H1 (cell line): ENCODE measurements at regions not wholly inside any gene's neighbourhood (a gene's known extent, or its start where the extent isn't known, plus 50 kb on each side); places are given as distances from the start of the nearest gene placed in this dataset.

Experiments
- CTCF ChIA-PET: fragments of 300-600 bp; sonication (Branson Sonifier 250); formaldehyde crosslinking; loops from one replicate; lab custom pipeline; 2021; ENCODE audit not compliant: partially characterized antibody; lab: Charles Lee
- POLR2A ChIA-PET: fragments of 300-600 bp; sonication (Branson Sonifier 250); formaldehyde crosslinking; loops from one replicate; lab custom pipeline; 2021; ENCODE audit warnings: inconsistent platforms; ENCODE audit not compliant: partially characterized antibody; lab: Charles Lee
- DNase-seq, 2 experiments: peaks; one replicate each; pipeline versions ENCODE4 v3.0.0 to v3.0.0-alpha.2; 2010 to 2022; ENCODE audit warnings: low spot score in 2 of 2, low read depth in 1 of 2, mixed read lengths in 1 of 2
- FAIRE-seq: peaks from 2 replicates; lab custom pipeline; 2011; peaks lifted over from hg19 to GRCh38; lab: Jason Lieb, UNC
- H2AFZ ChIP-seq: 2 replicates; pipeline ENCODE4 v1.8.1; 2012; ENCODE audit warnings: low read length, inconsistent platforms
- H2AK5ac ChIP-seq: 2 replicates; pipeline ENCODE4 v1.6.1; 2013; ENCODE audit warnings: low read depth, low read length
- H2BK120ac ChIP-seq: replicated peaks from 2 replicates; pipeline ENCODE3; 2013; ENCODE audit warnings: low read depth, low read length, inconsistent platforms
- H2BK12ac ChIP-seq: 2 replicates; pipeline ENCODE4 v1.6.1; 2013; ENCODE audit warnings: low read depth, low read length
- H2BK15ac ChIP-seq: 2 replicates; pipeline ENCODE4 v1.6.1; 2013; ENCODE audit warnings: low read length
- H2BK20ac ChIP-seq: 2 replicates; pipeline ENCODE4 v1.6.1; 2013; ENCODE audit warnings: low read length
- H2BK5ac ChIP-seq: 2 replicates; pipeline ENCODE4 v1.6.1; 2013; ENCODE audit warnings: low read depth, low read length
- H3K14ac ChIP-seq: 2 replicates; pipeline ENCODE4 v1.6.1; 2013; ENCODE audit warnings: inconsistent platforms; ENCODE audit not compliant: insufficient read length
- H3K18ac ChIP-seq: 2 replicates; pipeline ENCODE4 v1.6.1; 2013; ENCODE audit warnings: low read length; ENCODE audit errors: extremely low read depth
- H3K23ac ChIP-seq: 2 replicates; pipeline ENCODE4 v1.6.1; 2013; ENCODE audit warnings: inconsistent platforms; ENCODE audit not compliant: insufficient read length
- H3K23me2 ChIP-seq: 2 replicates; pipeline ENCODE4 v1.6.1; 2013; ENCODE audit warnings: low read depth, low read length
- H3K27ac ChIP-seq: 2 replicates; pipeline ENCODE4 v1.6.1; 2011; ENCODE audit warnings: low read depth, low read length, inconsistent platforms
- H3K27me3 ChIP-seq, 4 experiments: replicated peaks in 1 of 4; 1 replicate in 1 of 4; 2 replicates in 3 of 4; pipeline versions ENCODE4 v1.6.1 to v1.8.1; 2011 to 2013; ENCODE audit warnings: low read length in 3 of 4, mild to moderate bottlenecking in 3 of 4, inconsistent platforms in 2 of 4, mixed read lengths in 2 of 4, moderate library complexity in 1 of 4; ENCODE audit not compliant: control insufficient read depth in 3 of 4, insufficient read depth in 3 of 4; ENCODE audit errors: extremely low read depth in 1 of 4
- H3K36me3 ChIP-seq, 4 experiments: 2 replicates each; pipeline versions ENCODE4 v1.6.1 to v1.8.1; 2011 to 2013; ENCODE audit warnings: mild to moderate bottlenecking in 4 of 4, low read length in 3 of 4, moderate library complexity in 2 of 4, control low read depth in 1 of 4, inconsistent platforms in 1 of 4; ENCODE audit not compliant: insufficient read depth in 4 of 4, control insufficient read depth in 2 of 4
- H3K4ac ChIP-seq: replicated peaks from 2 replicates; pipeline ENCODE3; 2013; ENCODE audit warnings: low read length, low read depth, mixed read lengths, inconsistent platforms; ENCODE audit not compliant: insufficient read length
- H3K4me1 ChIP-seq, 4 experiments: replicated peaks in 1 of 4; 1 replicate in 1 of 4; 2 replicates in 3 of 4; pipeline versions ENCODE4 v1.6.1 to v1.8.1; 2011 to 2013; ENCODE audit warnings: low read length in 3 of 4, inconsistent platforms in 2 of 4, mixed read lengths in 1 of 4; ENCODE audit not compliant: insufficient read depth in 4 of 4, control insufficient read depth in 3 of 4
- H3K4me2 ChIP-seq, 2 experiments: 2 replicates each; pipeline versions ENCODE4 v1.6.1 to v1.8.1; 2011 to 2013; ENCODE audit warnings: low read depth in 2 of 2, low read length in 2 of 2, control low read depth in 1 of 2, inconsistent platforms in 1 of 2, mild to moderate bottlenecking in 1 of 2; ENCODE audit not compliant: insufficient read depth in 1 of 2
- H3K4me3 ChIP-seq, 4 experiments: fragments of 200-600, 300-600 bp in 1 of 4; sonication (generic), shearing (Covaris generic), sonication (Bioruptor Twin) in 1 of 4; 2 replicates each; pipeline versions ENCODE4 v1.5.1 to v1.8.1; 2011 to 2016; ENCODE audit warnings: low read length in 4 of 4, low read depth in 3 of 4, control low read depth in 2 of 4, inconsistent platforms in 2 of 4, mild to moderate bottlenecking in 2 of 4, mixed read lengths in 1 of 4, moderate library complexity in 1 of 4; ENCODE audit not compliant: insufficient read depth in 2 of 4; ENCODE audit errors: extremely low read depth in 1 of 4
- H3K56ac ChIP-seq: replicated peaks from 2 replicates; pipeline ENCODE3; 2013; ENCODE audit warnings: low read depth, mild to moderate bottlenecking, mixed read lengths, low read length, inconsistent platforms; ENCODE audit not compliant: insufficient read length
- H3K79me1 ChIP-seq: 2 replicates; pipeline ENCODE4 v1.6.1; 2013; ENCODE audit warnings: low read depth, low read length, control low read depth
- H3K79me2 ChIP-seq, 2 experiments: 2 replicates each; pipeline versions ENCODE4 v1.6.1 to v1.8.1; 2012 to 2013; ENCODE audit warnings: low read length in 2 of 2, mild to moderate bottlenecking in 2 of 2, inconsistent platforms in 1 of 2; ENCODE audit not compliant: insufficient read depth in 2 of 2, control insufficient read depth in 1 of 2
- H3K9ac ChIP-seq, 4 experiments: replicated peaks in 1 of 4; 1 replicate in 1 of 4; 2 replicates in 3 of 4; pipeline versions ENCODE4 v1.6.1 to v1.8.1; 2011 to 2013; ENCODE audit warnings: low read depth in 3 of 4, low read length in 3 of 4, control low read depth in 2 of 4, mild to moderate bottlenecking in 2 of 4, moderate library complexity in 2 of 4, inconsistent platforms in 1 of 4; ENCODE audit errors: extremely low read depth in 1 of 4
- H3K9me3 ChIP-seq, 2 experiments: 2 replicates each; pipeline versions ENCODE4 v1.6.1 to v1.8.1; 2012 to 2013; ENCODE audit warnings: mild to moderate bottlenecking in 2 of 2, moderate library complexity in 2 of 2, control low read depth in 1 of 2, inconsistent platforms in 1 of 2, low read depth in 1 of 2, low read length in 1 of 2, mixed read lengths in 1 of 2; ENCODE audit not compliant: insufficient read depth in 2 of 2
- H4K20me1 ChIP-seq, 2 experiments: replicated peaks in 1 of 2; 2 replicates each; pipeline versions ENCODE3 to v1.8.1; 2011 to 2013; ENCODE audit warnings: inconsistent platforms in 2 of 2, low read length in 2 of 2, mild to moderate bottlenecking in 1 of 2; ENCODE audit not compliant: insufficient read depth in 2 of 2, control insufficient read depth in 1 of 2
- H4K5ac ChIP-seq: 2 replicates; pipeline ENCODE4 v1.6.1; 2013; ENCODE audit warnings: low read length, low read depth, mixed read lengths, inconsistent platforms; ENCODE audit not compliant: insufficient read length
- H4K8ac ChIP-seq: 2 replicates; pipeline ENCODE4 v1.8.0; 2013; ENCODE audit warnings: mild to moderate bottlenecking, moderate library complexity, low read length, inconsistent platforms; ENCODE audit not compliant: insufficient read depth; ENCODE audit errors: extremely low read depth
- H4K91ac ChIP-seq: replicated peaks from 2 replicates; pipeline ENCODE3; 2013; ENCODE audit warnings: low read length, mixed read lengths, inconsistent platforms; ENCODE audit not compliant: insufficient read length
- BCL11A ChIP-seq, 2 experiments: IDR thresholded peaks; one replicate each; pipeline ENCODE4 v1.6.1; 2011; ENCODE audit warnings: low read depth in 2 of 2, low read length in 2 of 2, mild to moderate bottlenecking in 2 of 2
- CTCF ChIP-seq, 3 experiments: IDR thresholded peaks; 1 replicate in 2 of 3; 2 replicates in 1 of 3; pipeline versions ENCODE4 v1.5.1 to v1.6.1; 2011; ENCODE audit warnings: low read length in 3 of 3, mild to moderate bottlenecking in 3 of 3, inconsistent platforms in 2 of 3, low read depth in 1 of 3, moderate library complexity in 1 of 3; ENCODE audit not compliant: insufficient read depth in 1 of 3; ENCODE audit errors: control extremely low read depth in 1 of 3
- GABPA ChIP-seq: IDR thresholded peaks from 2 replicates; pipeline ENCODE4 v1.6.1; 2011; ENCODE audit warnings: mild to moderate bottlenecking, low read length, moderate library complexity, borderline replicate concordance; ENCODE audit not compliant: insufficient read depth
- HDAC6 ChIP-seq: IDR thresholded peaks from one replicate; pipeline ENCODE4 v1.7.1; 2012; ENCODE audit warnings: low read depth, mild to moderate bottlenecking, inconsistent platforms, low read length, moderate library complexity
- KDM4A ChIP-seq: IDR thresholded peaks from one replicate; pipeline ENCODE4 v1.7.1; 2012; ENCODE audit warnings: low read depth, mild to moderate bottlenecking, moderate library complexity, low read length, inconsistent platforms; ENCODE audit not compliant: severe bottlenecking
- PHF8 ChIP-seq: fragments of 200-600 bp; sonication (generic); conservative IDR thresholded peaks from 2 replicates; pipeline ENCODE4 v1.7.1; 2012; ENCODE audit warnings: low read depth, mild to moderate bottlenecking, inconsistent platforms, low read length, moderate library complexity
- SAP30 ChIP-seq: fragments of 300-600 bp; sonication (generic); IDR thresholded peaks from 2 replicates; pipeline ENCODE4 v1.7.1; 2012; ENCODE audit warnings: low read length, moderate library complexity, mild to moderate bottlenecking, inconsistent platforms; ENCODE audit not compliant: insufficient read depth, insufficient replicate concordance
- SIRT6 ChIP-seq: IDR thresholded peaks from one replicate; pipeline ENCODE4 v1.7.1; 2012; ENCODE audit warnings: low read length, inconsistent platforms
- SIX5 ChIP-seq: IDR thresholded peaks from 2 replicates; pipeline ENCODE4 v1.6.1; 2011; ENCODE audit warnings: mild to moderate bottlenecking, low read depth, low read length
- YY1 ChIP-seq: IDR thresholded peaks from 2 replicates; pipeline ENCODE4 v1.6.1; 2011; ENCODE audit warnings: low read depth, mild to moderate bottlenecking, low read length
- WGBS, 2 experiments: shearing (Covaris generic) in 1 of 2; methylation state at CpG; one replicate each; pipeline versions ENCODE4 v1.1.6 to v1.1.7; 2013 to 2015; ENCODE audit warnings: low lambda C conversion rate in 2 of 2, mixed read lengths in 2 of 2, inconsistent platforms in 1 of 2, low coverage in 1 of 2, missing lambda C conversion rate in 1 of 2; ENCODE audit not compliant: insufficient replicate concordance in 2 of 2, insufficient coverage in 1 of 2, insufficient read length in 1 of 2; ENCODE audit errors: extremely low coverage in 1 of 2, missing lambda C conversion rate in 1 of 2; 5-methylcytosine and 5-hydroxymethylcytosine counted together

- ChIA-PET CTCF (interaction anchor here (1.1 kb wide), 1 partner anchor 10 kb away, joined by 8 read pairs; no protein-coding TSS in a partner anchor), POLR2A (no interaction called here)
- no peak overlapping the region for H2AFZ ChIP-seq
- no peak overlapping the region for H3K27ac ChIP-seq
- H3K4me2 ChIP-seq: no peak overlapping the region
- no peak overlapping the region for H2BK12ac ChIP-seq
- no peak overlapping the region for H4K91ac ChIP-seq
- peaks cover 0 to 8% (median 2%) of the 10 kb centered on the region in 4 experiments; a peak in 5 of 7 replicates for H3K4me1 ChIP-seq
- peaks cover 0 to 6% of the 10 kb centered on the region in 2 experiments for H4K20me1 ChIP-seq
- no peaks in the 10 kb centered on the region for H3K36me3 ChIP-seq
- no peak overlapping the region for H3K23ac ChIP-seq
- H3K18ac ChIP-seq: no peak overlapping the region
- H3K4me3 ChIP-seq: no peak overlapping the region
- no peak overlapping the region for H2BK120ac ChIP-seq
- H3K14ac ChIP-seq: no peak overlapping the region
- H2BK20ac ChIP-seq: no peak overlapping the region
- H4K8ac ChIP-seq: no peak overlapping the region
- no peaks in the 10 kb centered on the region for H3K79me1 ChIP-seq
- no peak overlapping the region for H3K9ac ChIP-seq
- H3K4ac ChIP-seq: no peak overlapping the region
- H3K23me2 ChIP-seq: no peaks in the 10 kb centered on the region
- no peaks in the 10 kb centered on the region for H3K79me2 ChIP-seq
- no peak overlapping the region for H4K5ac ChIP-seq
- 91% methylated on average over 2 of the region's 2 CpGs; no CpG with 5 or more reads in 1 of the 2 experiments for WGBS, 2 experiments
- no peak for FAIRE-seq
- H3K27me3 ChIP-seq: no peaks in the 10 kb centered on the region
- no peak overlapping the region for H2BK5ac ChIP-seq
- no peaks in the 10 kb centered on the region for H3K9me3 ChIP-seq
- H2BK15ac ChIP-seq: no peak overlapping the region
- DNase-seq: no peak
- H3K56ac ChIP-seq: no peak overlapping the region
- H2AK5ac ChIP-seq: no peak overlapping the region
- TF ChIP-seq BCL11A (IDR thresholded peaks at IDR 0.05; ENCODE audit: low read depth in 2 of 2, low read length in 2 of 2) (no peak), KDM4A (no peak), GABPA (no peak), SIRT6 (no peak), PHF8 (no peak), YY1 (no peak), SIX5 (no peak), HDAC6 (no peak), CTCF (IDR thresholded peaks at IDR 0.05; ENCODE audit: control extremely low read depth in 1 of 3, insufficient read depth in 1 of 3, low read depth in 1 of 3, low read length in 3 of 3) (no peak), SAP30 (no peak)
Measured at GRCh38 chr9:131800843-131801242, 61.0 kb upstream of the RAPGEF1 start.
